SHP77 treated with DMSO at 0.1 percent for 48 hours (cell line): ENCODE measurements at regions not wholly inside any gene's neighbourhood (a gene's known extent, or its start where the extent isn't known, plus 50 kb on each side); places are given as distances from the start of the nearest gene placed in this dataset.

ENCODE experiments used
- DNase-seq: peaks from one replicate; lab custom pipeline; 2025; lab: John Stamatoyannopoulos, UW

GRCh38 chr3:10738688-10739372 is 77.2 kb upstream of the SLC6A11 start:
- DNase-seq, result peak; percentile 1

GRCh38 chr3:10740954-10741353 is 75.1 kb upstream of the SLC6A11 start:
- no peak for DNase-seq

DNA sequence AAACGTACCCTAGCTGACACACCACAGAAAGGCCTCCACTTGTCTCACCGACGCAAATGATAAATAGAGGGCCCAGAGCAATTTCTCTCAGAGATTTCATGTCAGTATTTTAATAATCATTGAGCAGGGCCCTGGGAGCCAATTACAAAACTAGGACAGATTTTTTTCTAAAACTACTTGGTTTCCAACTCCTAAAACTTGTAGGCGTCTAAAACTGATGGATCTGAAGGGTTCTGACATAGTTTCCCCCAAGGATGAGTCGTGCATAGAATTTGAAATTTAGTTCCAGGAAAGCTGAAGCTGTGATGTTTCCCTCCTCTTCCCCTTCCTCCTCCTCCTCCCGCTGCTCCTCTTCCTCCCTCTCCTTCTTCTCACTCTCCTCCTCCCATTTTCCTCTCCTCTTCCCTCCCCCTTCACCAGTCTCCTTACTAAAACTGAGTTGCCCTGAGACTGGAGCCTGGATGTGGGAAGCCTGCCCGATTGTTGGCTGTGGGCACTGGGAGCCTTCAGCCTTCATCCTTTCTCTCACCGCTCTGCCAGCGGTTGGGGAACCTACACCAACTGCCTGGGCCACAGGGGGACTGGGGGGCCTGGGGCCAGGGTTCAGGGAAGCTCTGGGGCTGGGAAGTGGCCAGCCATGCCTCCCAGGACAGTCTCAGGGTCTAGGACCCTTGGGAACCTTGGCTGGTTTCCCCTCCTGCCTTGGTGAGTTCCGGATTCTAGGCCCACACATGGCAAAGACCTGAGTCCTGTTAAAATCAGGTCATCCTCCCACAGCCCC is 73.9 kb upstream of the SLC6A11 start:
- no peak for DNase-seq

DNA sequence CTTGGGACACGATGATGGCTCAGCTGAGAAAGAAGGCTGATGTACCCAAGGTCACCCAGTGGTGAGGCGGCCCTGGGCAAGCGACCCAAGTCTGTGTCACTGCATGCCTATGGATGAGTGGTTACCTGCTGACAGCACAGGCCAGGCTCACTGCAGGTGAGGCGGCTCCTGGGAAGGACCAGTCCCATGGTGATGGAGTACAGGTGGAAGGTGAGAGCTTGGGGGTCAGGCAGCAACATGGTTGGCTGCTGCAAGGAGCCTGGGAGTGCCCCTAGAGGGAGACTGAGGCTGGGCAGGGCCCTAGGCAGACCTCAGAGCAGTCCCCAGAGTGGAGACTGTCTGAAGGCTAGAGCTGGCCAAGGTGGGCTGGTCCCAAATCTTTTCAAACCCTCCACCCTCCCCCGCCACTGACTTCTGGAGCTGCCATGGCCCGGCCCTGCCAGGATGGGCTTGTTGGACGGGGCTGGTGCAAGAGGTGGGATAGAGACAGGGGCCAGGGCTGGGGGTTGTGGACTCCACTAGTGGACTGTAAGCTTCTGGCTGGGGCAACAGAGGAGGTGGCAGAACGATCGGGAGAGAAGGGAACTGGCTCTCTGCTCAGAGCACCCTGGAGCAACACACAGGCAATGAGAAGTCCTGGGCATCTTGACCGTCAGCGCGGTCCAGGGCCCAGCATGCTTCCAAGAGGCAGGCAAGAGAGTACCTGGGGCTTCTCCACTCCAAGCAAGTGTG is 72.5 kb upstream of the SLC6A11 start:
- no peak for DNase-seq

- DNase-seq, result no peak
Measured at GRCh38 chr3:10744098-10744465, 71.9 kb upstream of the SLC6A11 start.

DNA sequence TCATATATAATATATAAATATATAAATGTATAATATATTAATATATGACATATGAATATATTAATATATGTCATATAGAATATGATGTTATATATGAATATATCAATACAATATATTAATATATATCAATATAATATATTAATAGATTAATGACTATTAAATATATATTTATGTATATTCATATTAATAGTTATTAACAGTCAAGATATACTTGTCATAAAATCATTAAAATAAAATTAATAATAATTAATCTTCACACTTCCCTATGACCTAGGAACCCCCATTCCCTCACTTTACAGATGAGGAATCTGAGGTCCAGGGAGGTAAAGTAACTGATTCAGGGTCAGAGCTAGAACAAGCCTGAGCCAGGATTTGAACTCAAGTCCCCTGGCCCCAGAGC is 70.6 kb upstream of the SLC6A11 start:
- no peak for DNase-seq

DNA sequence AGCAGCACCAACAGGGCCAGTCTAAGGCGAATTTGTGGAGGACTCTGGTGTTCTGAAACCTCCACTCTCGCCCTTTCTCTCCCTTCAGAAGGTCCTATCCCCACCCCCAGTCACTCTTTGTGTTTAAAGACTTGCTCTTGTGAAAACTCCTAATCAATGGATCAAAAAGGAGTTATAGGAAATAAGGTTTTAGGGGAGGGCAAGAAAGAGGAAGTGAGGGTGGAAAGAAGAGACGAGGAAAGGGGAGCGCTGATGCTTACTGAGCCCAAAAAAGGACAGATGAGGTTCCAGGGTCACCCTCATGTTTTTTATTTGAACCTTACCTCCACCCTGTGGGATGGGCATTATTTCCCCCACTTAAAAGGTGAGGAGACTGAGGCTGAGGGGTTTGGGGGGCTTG is 70.0 kb upstream of the SLC6A11 start:
- no peak for DNase-seq

GRCh38 chr3:10746684-10747083 is 69.3 kb upstream of the SLC6A11 start:
- no peak for DNase-seq

- no peak for DNase-seq
Measured at GRCh38 chr3:10747341-10747740, 68.7 kb upstream of the SLC6A11 start.

DNA sequence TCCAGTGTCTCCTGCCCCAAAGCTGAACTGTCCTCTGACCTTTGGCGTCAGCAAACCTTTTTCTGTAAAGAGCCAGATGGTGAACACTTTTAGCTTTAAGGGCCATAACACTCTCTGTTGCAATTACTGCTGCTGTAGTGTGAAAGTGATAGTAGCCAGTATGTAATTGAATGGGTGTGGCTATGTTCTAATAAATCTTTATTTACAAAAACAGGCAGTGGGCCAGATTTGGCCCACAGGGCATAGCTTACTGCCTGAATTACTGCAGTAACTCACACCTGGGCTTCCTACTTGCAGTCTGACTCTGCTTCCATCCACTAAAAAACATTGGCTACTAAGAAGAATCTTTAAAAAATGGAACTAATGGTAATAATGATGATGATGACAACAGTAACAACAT is 68.0 kb upstream of the SLC6A11 start:
- no peak for DNase-seq

GRCh38 chr3:10753964-10754363 is 62.1 kb upstream of the SLC6A11 start:
- DNase-seq, result no peak

- DNase-seq, result no peak
Measured at GRCh38 chr3:10756546-10756945, 59.5 kb upstream of the SLC6A11 start.

- no peak for DNase-seq
Measured at GRCh38 chr3:10757021-10757820, 58.8 kb upstream of the SLC6A11 start.

- DNase-seq, result no peak
Measured at GRCh38 chr3:10757821-10758130, 58.3 kb upstream of the SLC6A11 start.

DNA sequence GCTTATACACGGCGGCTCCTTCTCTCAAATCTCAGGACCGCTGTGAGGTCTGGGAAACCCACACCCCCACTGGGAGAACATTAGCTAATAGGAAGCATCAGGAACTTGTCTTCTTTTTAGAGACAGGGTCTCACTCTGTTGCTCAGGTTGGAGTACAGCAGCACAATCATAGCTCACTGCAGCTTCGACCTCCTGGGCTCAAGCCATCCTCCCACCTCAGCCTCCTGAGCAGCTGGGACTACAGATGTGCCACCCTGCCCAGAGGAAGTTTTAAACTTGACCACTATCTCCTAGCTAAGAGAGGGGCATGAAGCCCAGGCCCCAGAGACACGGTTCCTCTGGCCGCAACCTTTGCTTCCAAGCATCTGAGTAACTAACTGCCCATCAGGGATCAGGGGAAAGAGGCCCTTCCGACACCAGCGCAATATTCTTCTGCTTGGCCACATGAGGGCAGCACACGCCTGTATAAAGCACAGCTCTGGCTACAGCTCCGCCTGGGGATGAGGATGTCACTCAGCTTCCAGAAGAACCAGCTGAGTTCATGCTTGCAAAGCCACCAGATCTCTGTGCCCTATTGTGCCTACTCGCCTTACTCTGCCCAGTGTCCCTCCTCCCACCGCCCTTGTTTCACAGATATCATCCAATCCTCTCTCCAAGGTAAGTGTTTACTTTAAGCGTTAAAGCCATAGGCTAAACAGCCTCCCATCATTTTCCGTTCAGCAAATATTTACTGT is 57.6 kb upstream of the SLC6A11 start:
- DNase-seq, result peak; percentile 91

- DNase-seq, result no peak
Measured at GRCh38 chr3:10759495-10759894, 56.5 kb upstream of the SLC6A11 start.

- DNase-seq, result no peak
Measured at GRCh38 chr3:10760199-10760598, 55.8 kb upstream of the SLC6A11 start.

DNA sequence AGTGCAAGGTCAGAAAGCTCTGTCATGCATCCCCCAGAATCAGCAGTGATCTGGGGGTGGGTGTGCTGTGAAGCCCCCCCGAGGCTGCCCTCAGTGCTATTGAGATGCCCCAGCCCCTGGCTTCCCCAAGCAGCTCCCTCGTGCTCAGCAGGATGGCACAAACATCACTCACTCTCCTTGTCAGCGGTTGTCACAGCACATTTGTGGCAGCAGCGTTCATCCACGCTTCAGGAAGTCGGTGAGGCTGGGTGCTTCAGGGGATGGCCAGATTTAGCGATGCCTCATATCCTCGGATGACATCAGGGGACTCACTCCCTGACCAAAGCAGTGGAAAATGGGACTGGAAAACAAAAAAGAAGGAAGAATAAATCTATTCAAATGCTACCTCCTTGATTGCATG is 54.4 kb upstream of the SLC6A11 start:
- no peak for DNase-seq

GRCh38 chr3:10762116-10762515 is 53.9 kb upstream of the SLC6A11 start:
- DNase-seq, result no peak

- no peak for DNase-seq
Measured at GRCh38 chr3:10762611-10763247, 53.3 kb upstream of the SLC6A11 start.

GRCh38 chr3:10763248-10763620 is 52.8 kb upstream of the SLC6A11 start:
- no peak for DNase-seq
